ENCODE measurements at regions not wholly inside any gene's neighbourhood (a gene's known extent, or its start where the extent isn't known, plus 50 kb on each side); places are given as distances from the start of the nearest gene placed in this dataset.

DNA sequence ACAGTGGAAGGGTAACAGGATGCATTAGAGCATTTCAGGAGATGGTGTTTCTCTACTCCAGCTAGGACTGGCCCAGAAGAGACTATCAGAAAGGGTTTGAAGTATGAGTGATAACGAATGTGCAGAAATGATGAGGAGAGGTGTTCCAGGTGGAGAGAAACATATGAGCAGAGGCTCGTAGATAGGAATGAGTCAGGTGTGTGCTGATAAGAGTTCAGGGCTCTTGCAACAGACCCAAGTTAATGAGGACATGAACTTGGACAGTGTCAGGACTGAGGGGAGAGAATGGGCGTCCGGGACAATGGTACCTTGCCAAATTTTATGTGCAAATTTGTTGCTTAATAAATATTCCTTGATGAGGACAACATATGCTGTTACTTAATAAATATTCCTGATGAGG, 183.9 kb upstream of the NFIA start:
- TF ChIP-seq, protein P1, sequence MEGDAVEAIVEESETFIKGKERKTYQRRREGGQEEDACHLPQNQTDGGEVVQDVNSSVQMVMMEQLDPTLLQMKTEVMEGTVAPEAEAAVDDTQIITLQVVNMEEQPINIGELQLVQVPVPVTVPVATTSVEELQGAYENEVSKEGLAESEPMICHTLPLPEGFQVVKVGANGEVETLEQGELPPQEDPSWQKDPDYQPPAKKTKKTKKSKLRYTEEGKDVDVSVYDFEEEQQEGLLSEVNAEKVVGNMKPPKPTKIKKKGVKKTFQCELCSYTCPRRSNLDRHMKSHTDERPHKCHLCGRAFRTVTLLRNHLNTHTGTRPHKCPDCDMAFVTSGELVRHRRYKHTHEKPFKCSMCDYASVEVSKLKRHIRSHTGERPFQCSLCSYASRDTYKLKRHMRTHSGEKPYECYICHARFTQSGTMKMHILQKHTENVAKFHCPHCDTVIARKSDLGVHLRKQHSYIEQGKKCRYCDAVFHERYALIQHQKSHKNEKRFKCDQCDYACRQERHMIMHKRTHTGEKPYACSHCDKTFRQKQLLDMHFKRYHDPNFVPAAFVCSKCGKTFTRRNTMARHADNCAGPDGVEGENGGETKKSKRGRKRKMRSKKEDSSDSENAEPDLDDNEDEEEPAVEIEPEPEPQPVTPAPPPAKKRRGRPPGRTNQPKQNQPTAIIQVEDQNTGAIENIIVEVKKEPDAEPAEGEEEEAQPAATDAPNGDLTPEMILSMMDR (IDR thresholded peaks at IDR 0.05): no peak
- TF ChIP-seq JAZF1 (CRISPR knock-in tag; IDR thresholded peaks at IDR 0.05): no peak
- no peak for TF ChIP-seq ATF1 (CRISPR knock-in tag; IDR thresholded peaks at IDR 0.05)
- TF ChIP-seq TEAD4 (CRISPR knock-in tag; IDR thresholded peaks at IDR 0.05): no peak
- TF ChIP-seq, protein P2, sequence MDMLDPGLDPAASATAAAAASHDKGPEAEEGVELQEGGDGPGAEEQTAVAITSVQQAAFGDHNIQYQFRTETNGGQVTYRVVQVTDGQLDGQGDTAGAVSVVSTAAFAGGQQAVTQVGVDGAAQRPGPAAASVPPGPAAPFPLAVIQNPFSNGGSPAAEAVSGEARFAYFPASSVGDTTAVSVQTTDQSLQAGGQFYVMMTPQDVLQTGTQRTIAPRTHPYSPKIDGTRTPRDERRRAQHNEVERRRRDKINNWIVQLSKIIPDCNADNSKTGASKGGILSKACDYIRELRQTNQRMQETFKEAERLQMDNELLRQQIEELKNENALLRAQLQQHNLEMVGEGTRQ (CRISPR knock-in tag; IDR thresholded peaks at IDR 0.05): no peak
- no peak for TF ChIP-seq NR3C1 (CRISPR knock-in tag; conservative IDR thresholded peaks at IDR 0.05; ENCODE audit: low read depth)
- TF ChIP-seq, protein P3, sequence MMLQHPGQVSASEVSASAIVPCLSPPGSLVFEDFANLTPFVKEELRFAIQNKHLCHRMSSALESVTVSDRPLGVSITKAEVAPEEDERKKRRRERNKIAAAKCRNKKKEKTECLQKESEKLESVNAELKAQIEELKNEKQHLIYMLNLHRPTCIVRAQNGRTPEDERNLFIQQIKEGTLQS (CRISPR knock-in tag; conservative IDR thresholded peaks at IDR 0.05): no peak
- TF ChIP-seq SP1 (CRISPR knock-in tag; conservative IDR thresholded peaks at IDR 0.05): no peak
- TF ChIP-seq, protein P4, sequence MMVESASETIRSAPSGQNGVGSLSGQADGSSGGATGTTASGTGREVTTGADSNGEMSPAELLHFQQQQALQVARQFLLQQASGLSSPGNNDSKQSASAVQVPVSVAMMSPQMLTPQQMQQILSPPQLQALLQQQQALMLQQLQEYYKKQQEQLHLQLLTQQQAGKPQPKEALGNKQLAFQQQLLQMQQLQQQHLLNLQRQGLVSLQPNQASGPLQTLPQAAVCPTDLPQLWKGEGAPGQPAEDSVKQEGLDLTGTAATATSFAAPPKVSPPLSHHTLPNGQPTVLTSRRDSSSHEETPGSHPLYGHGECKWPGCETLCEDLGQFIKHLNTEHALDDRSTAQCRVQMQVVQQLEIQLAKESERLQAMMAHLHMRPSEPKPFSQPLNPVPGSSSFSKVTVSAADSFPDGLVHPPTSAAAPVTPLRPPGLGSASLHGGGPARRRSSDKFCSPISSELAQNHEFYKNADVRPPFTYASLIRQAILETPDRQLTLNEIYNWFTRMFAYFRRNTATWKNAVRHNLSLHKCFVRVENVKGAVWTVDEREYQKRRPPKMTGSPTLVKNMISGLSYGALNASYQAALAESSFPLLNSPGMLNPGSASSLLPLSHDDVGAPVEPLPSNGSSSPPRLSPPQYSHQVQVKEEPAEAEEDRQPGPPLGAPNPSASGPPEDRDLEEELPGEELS (CRISPR knock-in tag; IDR thresholded peaks at IDR 0.05): no peak
- TF ChIP-seq FOXK1 (CRISPR knock-in tag; IDR thresholded peaks at IDR 0.05): no peak
